GM21515 (cell line): ENCODE measurements at regions not wholly inside any gene's neighbourhood (a gene's known extent, or its start where the extent isn't known, plus 50 kb on each side); places are given as distances from the start of the nearest gene placed in this dataset.
A peak's percentile ranks its signal among the peaks of the same experiment; 100 is the strongest.

Source experiments
- ATAC-seq: cut with Tn5 transposase; IDR thresholded peaks from one replicate; pipeline ENCODE4 v1.9.1; 2021; ENCODE audit not compliant: unreplicated experiment

- ATAC-seq = no peak
These were observed 93.6 kb downstream of the NCR2 start for GRCh38 chr6:41428996-41429421.

- ATAC-seq = no peak
These were observed 94.4 kb downstream of the NCR2 start for GRCh38 chr6:41429506-41430504.

GRCh38 chr6:41430875-41431274 is 95.5 kb downstream of the NCR2 start:
- no peak for ATAC-seq

- ATAC-seq = no peak
These were observed 96.9 kb downstream of the NCR2 start for GRCh38 chr6:41432280-41432679.

- ATAC-seq = no peak
These were observed 99.5 kb downstream of the NCR2 start for GRCh38 chr6:41434803-41435481.

- ATAC-seq = no peak
These were observed 102.2 kb downstream of the NCR2 start for GRCh38 chr6:41437604-41438003.

- ATAC-seq = no peak
These were observed 103.3 kb downstream of the NCR2 start for GRCh38 chr6:41438746-41439145.

GRCh38 chr6:41439524-41440418 is 104.4 kb downstream of the NCR2 start:
- peak; percentile 59 for ATAC-seq

- ATAC-seq = no peak
These were observed 105.2 kb upstream of the FOXP4 start for GRCh38 chr6:41440958-41441357.

GRCh38 chr6:41441598-41442351 is 104.4 kb upstream of the FOXP4 start:
- no peak for ATAC-seq

GRCh38 chr6:41442352-41442672 is 103.9 kb upstream of the FOXP4 start:
- ATAC-seq = no peak

GRCh38 chr6:41442800-41443501 is 103.2 kb upstream of the FOXP4 start:
- no peak for ATAC-seq

GRCh38 chr6:41443616-41444525 is 102.3 kb upstream of the FOXP4 start:
- ATAC-seq = no peak

GRCh38 chr6:41445261-41445660 is 100.9 kb upstream of the FOXP4 start:
- ATAC-seq = no peak

- ATAC-seq = no peak
These were observed 100.0 kb upstream of the FOXP4 start for GRCh38 chr6:41446132-41446531.

GRCh38 chr6:41446907-41447545 is 99.2 kb upstream of the FOXP4 start:
- no peak for ATAC-seq

GRCh38 chr6:41448256-41448655 is 97.9 kb upstream of the FOXP4 start:
- ATAC-seq = no peak
